Tibial nerve (tissue), 4 donors: ENCODE measurements at regions not wholly inside any gene's neighbourhood (a gene's known extent, or its start where the extent isn't known, plus 50 kb on each side); places are given as distances from the start of the nearest gene placed in this dataset.

Experiments
- DNase-seq, 2 donors: peaks; one replicate each; pipeline ENCODE4 v3.0.0-alpha.2; 2019; ENCODE audit warnings: low spot score in 2 of 2
- H3K27ac ChIP-seq, 4 donors: fragments of 200-600 bp; sonication (generic) in 3 of 4; one replicate each; pipeline ENCODE4 v1.5.1; 2017 to 2019; ENCODE audit warnings: mild to moderate bottlenecking in 1 of 4
- H3K27me3 ChIP-seq, 2 donors: fragments of 200-600 bp; sonication (generic) in 1 of 2; one replicate each; pipeline versions ENCODE4 v1.5.1 to v1.6.0; 2017 to 2019
- H3K36me3 ChIP-seq, 3 donors: fragments of 200-600 bp; sonication (generic); one replicate each; pipeline ENCODE4 v1.5.1; 2018 to 2019
- H3K4me1 ChIP-seq, 4 donors: fragments of 200-600 bp; sonication (generic) in 3 of 4; one replicate each; pipeline ENCODE4 v1.5.1; 2017 to 2019
- H3K4me3 ChIP-seq, 4 donors: fragments of 200-600 bp; sonication (generic) in 3 of 4; one replicate each; pipeline ENCODE4 v1.5.1; 2017 to 2019; ENCODE audit warnings: mild to moderate bottlenecking in 1 of 4, moderate library complexity in 1 of 4
- H3K9me3 ChIP-seq, 4 donors: fragments of 200-600 bp; sonication (generic) in 3 of 4; one replicate each; pipeline ENCODE4 v1.5.1; 2017 to 2019
- EP300 ChIP-seq, 2 donors: sonication (generic); formaldehyde crosslinking; IDR thresholded peaks; one replicate each; pipeline ENCODE4 v1.6.1; 2017; ENCODE audit warnings: antibody characterized with exemption in 2 of 2, mild to moderate bottlenecking in 1 of 2
- POLR2A ChIP-seq, 2 donors: fragments of 450-650 bp; IDR thresholded peaks; one replicate each; pipeline ENCODE4 v1.6.1; 2017; ENCODE audit warnings: antibody characterized with exemption in 2 of 2, mild to moderate bottlenecking in 2 of 2, moderate library complexity in 2 of 2
- WGBS, 2 donors: methylation state at CpG; one replicate each; pipeline ENCODE4 v1.1.5; 2018; 5-methylcytosine and 5-hydroxymethylcytosine counted together
- TF ChIP-seq, protein P1 (sequence below), 5 experiments: fragments of 200-600 bp in 3 of 5; fragments of 450-650 bp in 2 of 5; sonication (generic) in 3 of 5; IDR thresholded peaks; one replicate each; pipeline ENCODE4 v1.5.1; 2016 to 2019; ENCODE audit warnings: antibody characterized with exemption in 5 of 5, mild to moderate bottlenecking in 3 of 5, moderate library complexity in 2 of 5

DNA sequence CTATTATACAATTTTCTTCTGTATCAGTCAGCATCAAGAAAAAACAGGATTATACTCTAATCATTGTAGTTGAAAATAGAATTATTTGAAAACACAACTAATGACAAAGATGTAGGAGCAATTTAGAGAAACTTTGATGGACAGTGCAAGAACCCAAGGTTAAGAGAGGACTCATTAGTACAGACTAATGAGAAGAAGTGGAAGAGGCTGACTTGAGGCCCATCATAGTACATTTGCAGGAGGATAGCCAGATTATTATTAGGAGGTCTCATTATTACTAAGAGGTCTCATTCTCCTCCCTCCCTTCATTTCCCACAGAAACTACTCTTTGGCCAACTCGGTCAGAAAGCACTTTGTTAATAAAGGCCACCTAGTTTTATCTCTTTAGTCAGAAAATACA is 1983.0 kb downstream of the SUCLG1 start:
- Histone ChIP-seq H3K27me3 (no peaks in the 10 kb centered on the region), H3K27ac (no peak overlapping the region), H3K9me3 (peaks cover 0 to 4% (median 0%) of the 10 kb centered on the region in 4 donors), H3K4me3 (no peak overlapping the region), H3K36me3 (no peaks in the 10 kb centered on the region), H3K4me1 (no peaks in the 10 kb centered on the region)
- no peak for DNase-seq
- TF ChIP-seq POLR2A (IDR thresholded peaks at IDR 0.05), result no peak
- 71 to 79% methylated on average over 1 of the region's 1 CpG for WGBS, 2 donors

DNA sequence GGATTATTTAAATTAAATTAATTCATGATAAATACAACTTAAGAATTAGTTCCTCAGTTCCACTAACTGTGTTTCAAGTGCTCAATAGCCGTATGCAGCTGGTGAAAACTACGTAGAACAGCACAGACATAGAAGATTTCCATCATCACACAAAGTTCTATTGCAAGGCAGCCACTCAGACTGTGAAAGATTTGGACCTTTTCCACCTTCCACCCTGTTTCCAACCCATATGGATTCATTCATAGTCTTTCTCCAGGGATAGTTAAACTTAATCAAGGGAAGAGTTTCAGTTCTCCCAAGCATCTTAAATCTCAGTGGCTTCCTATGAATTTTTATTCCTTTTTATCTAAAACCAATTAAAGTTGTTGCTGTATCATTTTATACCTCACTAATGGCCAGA is 2030.8 kb downstream of the SUCLG1 start:
- Histone ChIP-seq H3K4me3 (no peak overlapping the region), H3K4me1 (no peaks in the 10 kb centered on the region), H3K36me3 (no peaks in the 10 kb centered on the region), H3K27ac (no peak overlapping the region), H3K9me3 (no peaks in the 10 kb centered on the region), H3K27me3 (no peaks in the 10 kb centered on the region)
- TF ChIP-seq EP300 (IDR thresholded peaks at IDR 0.05) (no peak), POLR2A (IDR thresholded peaks at IDR 0.05) (no peak)
- TF ChIP-seq, protein P1, sequence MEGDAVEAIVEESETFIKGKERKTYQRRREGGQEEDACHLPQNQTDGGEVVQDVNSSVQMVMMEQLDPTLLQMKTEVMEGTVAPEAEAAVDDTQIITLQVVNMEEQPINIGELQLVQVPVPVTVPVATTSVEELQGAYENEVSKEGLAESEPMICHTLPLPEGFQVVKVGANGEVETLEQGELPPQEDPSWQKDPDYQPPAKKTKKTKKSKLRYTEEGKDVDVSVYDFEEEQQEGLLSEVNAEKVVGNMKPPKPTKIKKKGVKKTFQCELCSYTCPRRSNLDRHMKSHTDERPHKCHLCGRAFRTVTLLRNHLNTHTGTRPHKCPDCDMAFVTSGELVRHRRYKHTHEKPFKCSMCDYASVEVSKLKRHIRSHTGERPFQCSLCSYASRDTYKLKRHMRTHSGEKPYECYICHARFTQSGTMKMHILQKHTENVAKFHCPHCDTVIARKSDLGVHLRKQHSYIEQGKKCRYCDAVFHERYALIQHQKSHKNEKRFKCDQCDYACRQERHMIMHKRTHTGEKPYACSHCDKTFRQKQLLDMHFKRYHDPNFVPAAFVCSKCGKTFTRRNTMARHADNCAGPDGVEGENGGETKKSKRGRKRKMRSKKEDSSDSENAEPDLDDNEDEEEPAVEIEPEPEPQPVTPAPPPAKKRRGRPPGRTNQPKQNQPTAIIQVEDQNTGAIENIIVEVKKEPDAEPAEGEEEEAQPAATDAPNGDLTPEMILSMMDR (IDR thresholded peaks at IDR 0.05), result no peak
- DNase-seq, result no peak
- 51 to 74% methylated on average over 2 of the region's 2 CpGs for WGBS, 2 donors

DNA sequence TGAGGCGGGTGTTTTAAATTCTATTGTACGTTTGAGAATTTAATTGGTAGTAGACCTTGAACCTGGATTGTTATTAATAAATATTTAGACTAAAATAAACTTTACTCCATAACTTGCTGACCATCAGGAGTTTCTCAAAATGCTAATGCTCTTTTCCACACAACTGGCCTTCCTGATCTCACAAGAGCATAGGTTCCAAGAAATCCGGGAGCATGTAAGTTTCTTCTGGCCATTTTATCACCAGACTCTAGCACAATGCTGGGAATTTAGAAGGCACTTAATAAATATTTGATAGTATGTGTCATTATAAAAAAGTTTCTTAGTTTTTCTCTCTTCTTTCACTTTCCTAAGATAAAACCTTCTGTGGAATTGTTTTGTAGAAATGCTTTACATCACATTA is 2047.1 kb downstream of the SUCLG1 start:
- Histone ChIP-seq H3K4me3 (no peak overlapping the region), H3K9me3 (no peaks in the 10 kb centered on the region), H3K36me3 (no peaks in the 10 kb centered on the region), H3K27me3 (no peaks in the 10 kb centered on the region), H3K27ac (no peak overlapping the region), H3K4me1 (peaks cover 0 to 17% (median 0%) of the 10 kb centered on the region in 4 donors)
- DNase-seq, result no peak
- 56 to 66% methylated on average over 3 of the region's 3 CpGs for WGBS, 2 donors
- TF ChIP-seq EP300 (IDR thresholded peaks at IDR 0.05) (no peak), POLR2A (IDR thresholded peaks at IDR 0.05) (no peak)
- TF ChIP-seq, protein P1 (IDR thresholded peaks at IDR 0.05), result no peak

DNA sequence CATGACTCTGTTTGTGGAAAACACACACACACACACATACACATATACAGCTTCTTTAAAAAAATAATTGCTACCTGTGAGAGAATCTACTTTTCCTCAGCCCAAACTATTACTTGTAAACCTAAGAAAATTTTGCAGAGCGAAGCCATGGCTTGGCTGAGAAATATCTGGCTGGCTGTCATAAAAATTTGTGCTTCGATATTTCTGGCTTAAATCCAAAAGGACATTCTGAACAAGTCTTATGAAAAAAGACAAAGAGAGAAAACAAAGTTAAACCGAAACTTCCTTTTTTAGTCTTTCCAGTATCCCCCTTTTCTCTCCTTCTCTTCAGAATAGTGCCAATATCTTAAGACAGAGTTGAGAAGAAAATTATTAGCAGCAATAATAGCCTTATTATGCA is 2048.0 kb downstream of the SUCLG1 start:
- Histone ChIP-seq H3K27ac (no peak overlapping the region), H3K4me1 (peaks cover 0 to 17% (median 0%) of the 10 kb centered on the region in 4 donors), H3K9me3 (no peaks in the 10 kb centered on the region), H3K27me3 (no peaks in the 10 kb centered on the region), H3K36me3 (no peaks in the 10 kb centered on the region), H3K4me3 (no peak overlapping the region)
- TF ChIP-seq POLR2A (IDR thresholded peaks at IDR 0.05), result no peak
- TF ChIP-seq EP300 (IDR thresholded peaks at IDR 0.05), result no peak
- TF ChIP-seq, protein P1 (IDR thresholded peaks at IDR 0.05), result no peak
- DNase-seq, result no peak
- 9 to 12% methylated on average over 3 of the region's 3 CpGs for WGBS, 2 donors

DNA sequence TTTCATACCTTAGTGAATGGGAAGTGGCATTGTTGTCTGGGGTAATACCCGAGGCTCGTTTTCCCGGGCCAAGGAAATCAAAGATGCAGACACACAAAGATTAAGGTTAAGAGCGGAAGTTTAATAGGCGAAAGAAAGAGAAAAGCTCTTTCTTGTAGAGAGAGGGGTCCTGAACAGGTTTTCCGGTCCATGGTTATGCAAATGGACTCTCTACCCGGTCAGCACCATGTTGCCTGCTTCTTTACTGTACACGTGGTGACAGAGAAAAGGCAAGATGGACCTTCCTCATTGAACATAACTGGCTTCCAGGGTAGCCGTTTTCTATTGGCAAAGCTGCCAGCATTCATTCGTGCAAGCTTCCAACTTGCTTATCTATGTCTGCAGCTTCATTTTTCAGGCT is 2063.5 kb downstream of the SUCLG1 start:
- Histone ChIP-seq H3K27me3 (no peaks in the 10 kb centered on the region), H3K36me3 (no peaks in the 10 kb centered on the region), H3K4me1 (no peaks in the 10 kb centered on the region), H3K9me3 (peaks cover 0 to 5% (median 1%) of the 10 kb centered on the region in 4 donors), H3K4me3 (no peak overlapping the region), H3K27ac (no peak overlapping the region)
- TF ChIP-seq EP300 (IDR thresholded peaks at IDR 0.05) (no peak), POLR2A (IDR thresholded peaks at IDR 0.05) (no peak)
- TF ChIP-seq, protein P1 (IDR thresholded peaks at IDR 0.05), result no peak
- DNase-seq, result no peak
- 78 to 82% methylated on average over 10 of the region's 10 CpGs for WGBS, 2 donors

DNA sequence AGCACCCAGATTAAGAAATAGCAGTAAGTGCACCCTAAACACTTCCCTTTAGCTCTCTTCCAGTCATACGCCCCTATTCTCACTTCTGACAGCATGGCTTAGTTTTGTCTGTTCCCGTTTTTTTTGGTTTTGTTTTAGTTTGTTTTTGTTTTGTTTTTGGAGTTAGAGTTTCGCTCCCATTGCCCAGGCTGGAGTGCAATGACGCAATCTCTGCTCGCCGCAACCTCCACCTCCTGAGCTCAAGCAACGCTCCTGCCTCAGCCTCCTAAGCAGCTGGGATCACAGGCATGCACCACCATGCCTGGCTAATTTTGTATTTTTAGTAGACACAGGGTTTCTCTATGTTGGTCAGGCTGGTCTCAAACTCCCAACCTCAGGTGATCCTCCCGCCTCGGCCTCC is 2067.7 kb downstream of the SUCLG1 start:
- Histone ChIP-seq H3K4me3 (no peak overlapping the region), H3K9me3 (no peaks in the 10 kb centered on the region)
- WGBS, 2 donors, result 89 to 92% methylated on average over 9 of the region's 9 CpGs

More for the DNA sequence above, 2067.7 kb downstream of the SUCLG1 start:
- DNase-seq, result no peak
- H3K27ac ChIP-seq, result no peak overlapping the region
- H3K36me3 ChIP-seq, result no peaks in the 10 kb centered on the region
- H3K4me1 ChIP-seq, result no peaks in the 10 kb centered on the region
- TF ChIP-seq EP300 (IDR thresholded peaks at IDR 0.05) (no peak), POLR2A (IDR thresholded peaks at IDR 0.05) (no peak)
- TF ChIP-seq, protein P1 (IDR thresholded peaks at IDR 0.05), result no peak
- H3K27me3 ChIP-seq, result no peaks in the 10 kb centered on the region
